ENCODE measurements at regions not wholly inside any gene's neighbourhood (a gene's known extent, or its start where the extent isn't known, plus 50 kb on each side); places are given as distances from the start of the nearest gene placed in this dataset.

DNA sequence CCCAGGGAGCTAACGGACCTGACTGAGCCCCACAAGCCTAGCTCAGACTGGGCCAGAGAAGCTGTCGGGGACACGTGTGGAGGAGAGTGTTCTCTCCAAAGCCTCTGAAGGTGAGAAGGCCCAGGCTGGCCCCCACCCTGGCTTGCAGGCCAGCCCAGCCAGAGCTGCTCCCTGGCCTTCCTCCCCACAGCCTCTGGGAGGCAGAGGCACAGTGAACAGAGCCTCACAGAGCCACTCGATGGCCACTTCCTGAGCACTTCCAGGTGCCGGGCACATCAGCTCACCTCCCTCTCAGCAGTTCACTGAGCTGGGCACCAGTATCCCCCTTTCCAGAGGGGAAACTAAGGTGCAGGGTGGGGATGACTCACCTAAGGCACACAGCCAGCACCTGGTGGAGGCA is 109.4 kb upstream of the LINGO1 start:
- Histone ChIP-seq H3K79me2 (ENCODE audit: control insufficient read depth in 1 of 2, insufficient read depth in 2 of 2, low read length in 2 of 2) (no peaks in the 10 kb centered on the region), H3K4me2 (ENCODE audit: insufficient read depth in 1 of 2, low read depth in 2 of 2, low read length in 2 of 2) (no peak overlapping the region), H3K36me3 (ENCODE audit: control insufficient read depth in 2 of 4, insufficient read depth in 4 of 4, low read length in 3 of 4) (no peaks in the 10 kb centered on the region), H2BK120ac (replicated peaks; ENCODE audit: low read depth, low read length) (no peak overlapping the region), H3K4ac (replicated peaks; ENCODE audit: insufficient read length, low read depth, low read length) (no peak overlapping the region), H3K18ac (ENCODE audit: extremely low read depth, low read length) (no peak overlapping the region), H2BK15ac (ENCODE audit: low read length) (peak overlapping the region; percentile 73; the same call in 1 of the 2 replicates), H2BK20ac (ENCODE audit: low read length) (peak overlapping the region; percentile 74; the same call in 1 of the 2 replicates), H4K5ac (ENCODE audit: insufficient read length, low read depth, low read length) (no peak overlapping the region), H2AFZ (ENCODE audit: low read length) (no peak overlapping the region), H3K9me3 (ENCODE audit: insufficient read depth in 2 of 2, low read depth in 1 of 2, low read length in 1 of 2) (no peaks in the 10 kb centered on the region), H3K23ac (ENCODE audit: insufficient read length) (no peak overlapping the region), H2BK12ac (ENCODE audit: low read depth, low read length) (peak overlapping the region; percentile 62; the same call in 1 of the 2 replicates), H2BK5ac (ENCODE audit: low read depth, low read length) (no peak overlapping the region), H3K27me3 (replicated peaks in 1 of 4; ENCODE audit: control insufficient read depth in 3 of 4, extremely low read depth in 1 of 4, insufficient read depth in 3 of 4, low read length in 3 of 4) (no peaks in the 10 kb centered on the region; a peak in 1 of 7 replicates), H4K20me1 (replicated peaks in 1 of 2; ENCODE audit: control insufficient read depth in 1 of 2, insufficient read depth in 2 of 2, low read length in 2 of 2) (no peaks in the 10 kb centered on the region), H3K79me1 (ENCODE audit: low read depth, low read length) (no peaks in the 10 kb centered on the region), H3K4me3 (ENCODE audit: extremely low read depth in 1 of 4, insufficient read depth in 2 of 4, low read depth in 3 of 4, low read length in 4 of 4) (no peak overlapping the region), H3K27ac (ENCODE audit: low read depth, low read length) (no peak overlapping the region), H3K9ac (replicated peaks in 1 of 4; ENCODE audit: extremely low read depth in 1 of 4, low read depth in 3 of 4, low read length in 3 of 4) (no peak overlapping the region), H3K56ac (replicated peaks; ENCODE audit: insufficient read length, low read depth, low read length) (no peak overlapping the region), H4K8ac (ENCODE audit: extremely low read depth, insufficient read depth, low read length) (no peak overlapping the region), H3K4me1 (replicated peaks in 1 of 4; ENCODE audit: control insufficient read depth in 3 of 4, insufficient read depth in 4 of 4, low read length in 3 of 4) (peaks cover 11 to 39% (median 24%) of the 10 kb centered on the region in 4 experiments), H4K91ac (replicated peaks; ENCODE audit: insufficient read length, low read length) (no peak overlapping the region), H2AK5ac (ENCODE audit: low read depth, low read length) (no peak overlapping the region; the same call in 1 of the 2 replicates), H3K23me2 (ENCODE audit: low read depth, low read length) (no peaks in the 10 kb centered on the region; the same call in 1 of the 2 replicates), H3K14ac (ENCODE audit: insufficient read length) (no peak overlapping the region)
- 96% methylated on average over 5 of the region's 5 CpGs; no CpG with 5 or more reads in 1 of the 2 experiments for WGBS, 2 experiments (ENCODE audit: extremely low coverage in 1 of 2, insufficient coverage in 1 of 2, insufficient read length in 1 of 2, insufficient replicate concordance in 2 of 2, low coverage in 1 of 2, low lambda C conversion rate in 2 of 2, missing lambda C conversion rate in 1 of 2)
- FAIRE-seq (no peak), DNase-seq (ENCODE audit: low read depth in 1 of 2, low spot score in 2 of 2) (no peak)
- CTCF ChIA-PET (ENCODE audit: partially characterized antibody) = interaction anchor here (0.9 to 4.3 kb wide), 15 partner anchors 8 to 159 kb away, joined by 3 to 19 read pairs (median 4); no protein-coding TSS in a partner anchor
- TF ChIP-seq TAF7 (optimal IDR thresholded peaks at IDR 0.05; ENCODE audit: borderline replicate concordance, low read depth, low read length) (no peak), BCL11A (IDR thresholded peaks at IDR 0.05; ENCODE audit: low read depth in 2 of 2, low read length in 2 of 2) (no peak), CBX5 (IDR thresholded peaks at IDR 0.05; ENCODE audit: low read depth, low read length) (no peak), SP1 (IDR thresholded peaks at IDR 0.05; ENCODE audit: low read depth, low read length) (no peak), EP300 (IDR thresholded peaks at IDR 0.05; ENCODE audit: borderline replicate concordance in 1 of 2, low read depth in 2 of 2, low read length in 2 of 2) (no peak), NRF1 (IDR thresholded peaks at IDR 0.05; ENCODE audit: low read depth, low read length) (no peak), GABPA (IDR thresholded peaks at IDR 0.05; ENCODE audit: borderline replicate concordance, insufficient read depth, low read length) (no peak), CEBPB (IDR thresholded peaks at IDR 0.05; ENCODE audit: low read depth, low read length) (no peak), CBX8 (IDR thresholded peaks at IDR 0.05; ENCODE audit: borderline replicate concordance, low read depth, low read length) (no peak), SIX5 (IDR thresholded peaks at IDR 0.05; ENCODE audit: low read depth, low read length) (no peak), CHD1 (IDR thresholded peaks at IDR 0.05; ENCODE audit: low read depth, low read length) (no peak), TCF12 (IDR thresholded peaks at IDR 0.05; ENCODE audit: low read depth, low read length) (no peak), POLR2A (IDR thresholded peaks at IDR 0.05; ENCODE audit: control extremely low read depth in 1 of 2, low read depth in 2 of 2, low read length in 2 of 2) (no peak), CREB1 (IDR thresholded peaks at IDR 0.05) (no peak), JUND (IDR thresholded peaks at IDR 0.05; ENCODE audit: low read length) (no peak)
- POLR2A ChIA-PET (ENCODE audit: partially characterized antibody) = no interaction called here

Data from H1 (cell line).